HL-60 (cell line): ENCODE measurements at regions not wholly inside any gene's neighbourhood (a gene's known extent, or its start where the extent isn't known, plus 50 kb on each side); places are given as distances from the start of the nearest gene placed in this dataset.
A peak's percentile ranks its signal among the peaks of the same experiment; 100 is the strongest.

ENCODE experiments used
- DNase-seq, 2 experiments: peaks; one replicate each; pipeline ENCODE4 v3.0.0-alpha.2; 2010 to 2020; ENCODE audit warnings: low read depth in 1 of 2, low spot score in 1 of 2
- H3K27ac ChIP-seq: fragments of 250-450 bp; sonication (Bioruptor Pico); replicated peaks from 2 replicates; pipeline ENCODE4 v1.5.1; 2020; ENCODE audit warnings: mild to moderate bottlenecking, moderate library complexity
- H3K27me3 ChIP-seq: fragments of 250-450 bp; sonication (Bioruptor Pico); 2 replicates; pipeline ENCODE4 v1.5.1; 2021; ENCODE audit warnings: mild to moderate bottlenecking, moderate library complexity; ENCODE audit not compliant: insufficient read depth, poor library complexity, severe bottlenecking
- H3K4me3 ChIP-seq: replicated peaks from 2 replicates; pipeline ENCODE4 v1.5.1; 2011; ENCODE audit warnings: mild to moderate bottlenecking, control low read depth, low read length; ENCODE audit not compliant: insufficient read depth
- GABPA ChIP-seq: IDR thresholded peaks from 2 replicates; pipeline ENCODE4 v1.6.1; 2012; ENCODE audit warnings: low read depth
- POLR2AphosphoS5 ChIP-seq: IDR thresholded peaks from 2 replicates; pipeline ENCODE4 v1.6.1; 2012; ENCODE audit warnings: low read depth
- SPI1 ChIP-seq: IDR thresholded peaks from 2 replicates; pipeline ENCODE4 v1.6.1; 2012; ENCODE audit warnings: low read depth, mild to moderate bottlenecking, borderline replicate concordance
- TF ChIP-seq, protein P1 (sequence below): IDR thresholded peaks from one replicate; pipeline ENCODE4 v1.5.1; 2011; ENCODE audit warnings: low read length, control low read depth, inconsistent platforms; ENCODE audit not compliant: insufficient read depth
- TF ChIP-seq, protein P2 (sequence below): IDR thresholded peaks from 2 replicates; pipeline ENCODE4 v1.6.1; 2012; ENCODE audit warnings: low read depth; ENCODE audit not compliant: insufficient replicate concordance

GRCh38 chr1:218945050-218945449 is 228.6 kb upstream of the LYPLAL1 start:
- TF ChIP-seq GABPA (no peak), SPI1 (no peak), POLR2AphosphoS5 (no peak)
- TF ChIP-seq, protein P1, sequence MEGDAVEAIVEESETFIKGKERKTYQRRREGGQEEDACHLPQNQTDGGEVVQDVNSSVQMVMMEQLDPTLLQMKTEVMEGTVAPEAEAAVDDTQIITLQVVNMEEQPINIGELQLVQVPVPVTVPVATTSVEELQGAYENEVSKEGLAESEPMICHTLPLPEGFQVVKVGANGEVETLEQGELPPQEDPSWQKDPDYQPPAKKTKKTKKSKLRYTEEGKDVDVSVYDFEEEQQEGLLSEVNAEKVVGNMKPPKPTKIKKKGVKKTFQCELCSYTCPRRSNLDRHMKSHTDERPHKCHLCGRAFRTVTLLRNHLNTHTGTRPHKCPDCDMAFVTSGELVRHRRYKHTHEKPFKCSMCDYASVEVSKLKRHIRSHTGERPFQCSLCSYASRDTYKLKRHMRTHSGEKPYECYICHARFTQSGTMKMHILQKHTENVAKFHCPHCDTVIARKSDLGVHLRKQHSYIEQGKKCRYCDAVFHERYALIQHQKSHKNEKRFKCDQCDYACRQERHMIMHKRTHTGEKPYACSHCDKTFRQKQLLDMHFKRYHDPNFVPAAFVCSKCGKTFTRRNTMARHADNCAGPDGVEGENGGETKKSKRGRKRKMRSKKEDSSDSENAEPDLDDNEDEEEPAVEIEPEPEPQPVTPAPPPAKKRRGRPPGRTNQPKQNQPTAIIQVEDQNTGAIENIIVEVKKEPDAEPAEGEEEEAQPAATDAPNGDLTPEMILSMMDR, result no peak
- TF ChIP-seq, protein P2, sequence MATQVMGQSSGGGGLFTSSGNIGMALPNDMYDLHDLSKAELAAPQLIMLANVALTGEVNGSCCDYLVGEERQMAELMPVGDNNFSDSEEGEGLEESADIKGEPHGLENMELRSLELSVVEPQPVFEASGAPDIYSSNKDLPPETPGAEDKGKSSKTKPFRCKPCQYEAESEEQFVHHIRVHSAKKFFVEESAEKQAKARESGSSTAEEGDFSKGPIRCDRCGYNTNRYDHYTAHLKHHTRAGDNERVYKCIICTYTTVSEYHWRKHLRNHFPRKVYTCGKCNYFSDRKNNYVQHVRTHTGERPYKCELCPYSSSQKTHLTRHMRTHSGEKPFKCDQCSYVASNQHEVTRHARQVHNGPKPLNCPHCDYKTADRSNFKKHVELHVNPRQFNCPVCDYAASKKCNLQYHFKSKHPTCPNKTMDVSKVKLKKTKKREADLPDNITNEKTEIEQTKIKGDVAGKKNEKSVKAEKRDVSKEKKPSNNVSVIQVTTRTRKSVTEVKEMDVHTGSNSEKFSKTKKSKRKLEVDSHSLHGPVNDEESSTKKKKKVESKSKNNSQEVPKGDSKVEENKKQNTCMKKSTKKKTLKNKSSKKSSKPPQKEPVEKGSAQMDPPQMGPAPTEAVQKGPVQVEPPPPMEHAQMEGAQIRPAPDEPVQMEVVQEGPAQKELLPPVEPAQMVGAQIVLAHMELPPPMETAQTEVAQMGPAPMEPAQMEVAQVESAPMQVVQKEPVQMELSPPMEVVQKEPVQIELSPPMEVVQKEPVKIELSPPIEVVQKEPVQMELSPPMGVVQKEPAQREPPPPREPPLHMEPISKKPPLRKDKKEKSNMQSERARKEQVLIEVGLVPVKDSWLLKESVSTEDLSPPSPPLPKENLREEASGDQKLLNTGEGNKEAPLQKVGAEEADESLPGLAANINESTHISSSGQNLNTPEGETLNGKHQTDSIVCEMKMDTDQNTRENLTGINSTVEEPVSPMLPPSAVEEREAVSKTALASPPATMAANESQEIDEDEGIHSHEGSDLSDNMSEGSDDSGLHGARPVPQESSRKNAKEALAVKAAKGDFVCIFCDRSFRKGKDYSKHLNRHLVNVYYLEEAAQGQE, result no peak
- Histone ChIP-seq H3K4me3 (no peak overlapping the region), H3K27me3 (no peaks in the 10 kb centered on the region), H3K27ac (no peak overlapping the region)
- peak in 1 of 2 experiments; percentile 0 for DNase-seq

DNA sequence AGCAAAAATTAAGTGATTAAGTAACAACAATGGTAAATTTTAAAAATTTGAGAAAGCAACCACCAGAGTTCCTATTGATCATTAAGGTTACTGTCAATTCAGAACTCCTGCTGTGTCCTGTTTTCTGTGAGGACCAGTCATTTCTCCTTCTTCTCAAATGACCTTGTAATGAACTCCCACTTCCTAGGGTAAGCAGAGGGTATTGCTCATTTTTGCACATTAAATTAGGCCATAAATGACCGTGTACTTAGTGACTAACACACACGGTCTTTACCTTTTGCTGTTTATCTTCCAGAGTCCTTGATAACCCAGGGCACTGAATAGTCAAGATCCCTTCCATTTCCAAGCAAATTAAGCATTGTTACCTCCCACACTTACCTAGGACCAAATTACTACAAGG is 227.5 kb upstream of the LYPLAL1 start:
- DNase-seq, result no peak
- Histone ChIP-seq H3K27me3 (no peaks in the 10 kb centered on the region), H3K27ac (no peak overlapping the region), H3K4me3 (no peak overlapping the region)
- TF ChIP-seq, protein P1, result no peak
- TF ChIP-seq SPI1 (no peak), GABPA (no peak), POLR2AphosphoS5 (no peak)
- TF ChIP-seq, protein P2, result no peak

GRCh38 chr1:218948446-218948845 is 225.2 kb upstream of the LYPLAL1 start:
- Histone ChIP-seq H3K27ac (no peak overlapping the region), H3K27me3 (no peaks in the 10 kb centered on the region), H3K4me3 (no peak overlapping the region)
- TF ChIP-seq SPI1 (no peak), POLR2AphosphoS5 (no peak), GABPA (no peak)
- TF ChIP-seq, protein P1, result no peak
- TF ChIP-seq, protein P2, result no peak
- DNase-seq, result no peak
